Renal cortical epithelial cell (primary cell): ENCODE measurements at regions not wholly inside any gene's neighbourhood (a gene's known extent, or its start where the extent isn't known, plus 50 kb on each side); places are given as distances from the start of the nearest gene placed in this dataset.

ENCODE experiments used
- DNase-seq: peaks from one replicate; pipeline ENCODE4 v3.0.0-alpha.2; 2011; ENCODE audit warnings: low read depth

GRCh38 chr22:48751539-48752437 is 1075.9 kb downstream of the BRD1 start:
- DNase-seq, result no peak

GRCh38 chr22:48750826-48751440 is 1076.7 kb downstream of the BRD1 start:
- no peak for DNase-seq

- no peak for DNase-seq
Observed at GRCh38 chr22:48750282-48750681, 1077.4 kb downstream of the BRD1 start.

GRCh38 chr22:48749555-48750227 is 1078.0 kb downstream of the BRD1 start:
- no peak for DNase-seq

- no peak for DNase-seq
Observed at GRCh38 chr22:48748860-48749554, 1078.7 kb downstream of the BRD1 start.

GRCh38 chr22:48748113-48748859 is 1079.4 kb downstream of the BRD1 start:
- DNase-seq, result no peak

- no peak for DNase-seq
Observed at GRCh38 chr22:48746789-48747425, 1080.8 kb downstream of the BRD1 start.

GRCh38 chr22:48745842-48746788 is 1081.6 kb downstream of the BRD1 start:
- no peak for DNase-seq

- no peak for DNase-seq
Observed at GRCh38 chr22:48744967-48745841, 1082.5 kb downstream of the BRD1 start.

- DNase-seq, result no peak
Observed at GRCh38 chr22:48744283-48744641, 1083.4 kb downstream of the BRD1 start.

GRCh38 chr22:48743601-48744282 is 1083.9 kb downstream of the BRD1 start:
- no peak for DNase-seq

- no peak for DNase-seq
Observed at GRCh38 chr22:48742556-48743343, 1084.9 kb downstream of the BRD1 start.

- no peak for DNase-seq
Observed at GRCh38 chr22:48742191-48742555, 1085.5 kb downstream of the BRD1 start.

- DNase-seq, result no peak
Observed at GRCh38 chr22:48741540-48741939, 1086.1 kb downstream of the BRD1 start.

GRCh38 chr22:48740731-48741405 is 1086.8 kb downstream of the BRD1 start:
- DNase-seq, result no peak

- no peak for DNase-seq
Observed at GRCh38 chr22:48740086-48740730, 1087.5 kb downstream of the BRD1 start.
